ENCODE measurements at regions not wholly inside any gene's neighbourhood (a gene's known extent, or its start where the extent isn't known, plus 50 kb on each side); places are given as distances from the start of the nearest gene placed in this dataset.

- DNase-seq (ENCODE audit: low read depth in 2 of 2): no peak
Measured at GRCh38 chr15:98195796-98196195, 235.3 kb downstream of the ARRDC4 start.

DNA sequence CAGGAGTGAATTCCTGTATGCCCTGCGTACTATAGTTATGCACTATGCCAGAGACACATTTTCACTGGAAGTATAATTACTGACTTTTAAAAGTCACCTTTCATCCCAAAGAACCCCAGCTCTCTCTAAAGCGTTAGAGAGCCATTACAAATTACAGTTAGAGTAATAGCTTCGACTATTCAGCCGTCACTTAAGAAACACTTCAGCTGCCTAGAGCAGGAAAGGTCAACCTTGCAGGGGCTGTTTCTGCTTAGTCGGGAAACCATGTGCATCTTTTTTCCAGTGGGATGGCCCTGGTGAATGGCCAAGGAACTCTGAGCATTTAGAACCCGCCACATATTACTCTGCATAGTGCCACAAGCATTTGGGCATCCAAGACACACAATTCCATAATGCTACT is 235.9 kb downstream of the ARRDC4 start:
- DNase-seq (ENCODE audit: low read depth in 2 of 2): no peak

GRCh38 chr15:98202256-98202655 is 241.8 kb downstream of the ARRDC4 start:
- no peak for DNase-seq (ENCODE audit: low read depth in 2 of 2)

DNA sequence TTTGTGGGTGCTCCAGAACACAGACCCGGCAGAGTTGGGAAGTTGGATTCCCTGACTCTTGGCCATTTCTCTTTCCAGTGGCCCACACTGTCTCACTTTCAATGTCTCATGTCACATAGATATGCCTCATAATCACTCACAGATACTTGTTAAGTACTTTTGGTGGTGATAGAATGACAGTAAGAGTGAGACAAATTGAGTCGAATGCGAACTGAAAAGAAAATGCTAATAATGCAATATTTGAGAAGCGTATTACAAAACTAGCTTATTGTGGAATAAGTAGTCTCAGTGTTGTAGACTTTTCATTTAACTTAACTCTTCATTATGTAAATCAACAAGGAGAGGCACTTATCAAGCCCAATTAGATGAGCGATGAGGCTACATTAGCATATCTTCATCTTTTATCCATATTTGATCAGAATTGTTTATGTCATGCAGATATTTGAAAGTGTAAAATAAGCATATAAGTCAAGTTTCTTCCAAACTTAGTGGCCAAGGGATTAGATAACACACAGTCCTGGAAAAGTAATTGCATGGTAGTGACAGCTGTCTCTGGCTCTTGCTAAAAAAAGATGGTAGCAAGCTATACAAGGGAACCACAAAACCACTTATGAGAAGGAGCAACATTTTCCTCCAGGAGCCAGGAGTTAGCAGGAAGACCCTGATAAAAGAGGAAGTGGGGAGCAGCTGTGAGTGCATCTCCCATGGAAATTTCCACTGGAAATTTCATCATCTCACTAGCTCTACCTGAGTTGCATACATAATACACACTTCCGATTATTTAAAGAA is 243.6 kb downstream of the ARRDC4 start:
- DNase-seq (ENCODE audit: low read depth in 2 of 2): no peak

DNA sequence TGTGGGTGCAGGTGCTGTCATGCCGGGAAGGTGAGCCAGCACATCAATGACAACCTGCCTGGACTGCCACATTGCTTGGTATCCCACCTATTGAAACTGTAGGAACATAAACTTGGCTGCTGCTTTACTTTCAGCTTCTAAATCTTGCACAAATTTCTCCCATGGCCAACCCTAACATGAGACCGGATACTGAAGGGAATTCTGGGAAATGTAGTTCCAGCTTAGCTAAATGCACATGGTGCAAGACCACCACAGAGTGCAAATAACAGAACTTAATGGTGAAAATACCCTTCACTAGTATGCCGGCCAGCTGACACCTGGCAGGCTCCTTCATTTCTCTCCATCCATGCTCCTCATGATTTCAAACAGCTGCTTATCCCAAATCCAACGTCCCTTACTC is 247.4 kb downstream of the ARRDC4 start:
- no peak for DNase-seq (ENCODE audit: low read depth in 2 of 2)

GRCh38 chr15:98213346-98213979 is 253.0 kb downstream of the ARRDC4 start:
- DNase-seq (ENCODE audit: low read depth in 2 of 2): no peak

DNA sequence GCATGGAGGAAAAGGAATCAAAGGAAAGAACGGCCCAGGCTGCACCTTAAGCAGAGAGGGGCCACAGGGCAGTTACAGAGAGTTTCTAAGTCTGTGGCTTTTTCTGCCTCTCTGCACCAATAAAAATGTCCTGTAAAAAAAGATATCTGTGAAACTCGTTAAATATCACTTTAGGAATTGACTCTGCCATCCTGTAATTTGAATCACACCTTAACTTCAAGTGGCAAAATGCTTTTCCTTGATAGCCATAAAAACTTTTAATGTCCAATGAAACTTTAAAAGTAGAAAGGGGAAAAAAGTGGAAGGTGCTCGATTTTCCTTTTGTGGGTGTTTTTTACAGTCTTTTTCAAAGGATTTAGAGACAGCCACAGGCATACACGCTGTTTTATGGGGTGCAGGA is 255.7 kb downstream of the ARRDC4 start:
- no peak for DNase-seq (ENCODE audit: low read depth in 2 of 2)

DNA sequence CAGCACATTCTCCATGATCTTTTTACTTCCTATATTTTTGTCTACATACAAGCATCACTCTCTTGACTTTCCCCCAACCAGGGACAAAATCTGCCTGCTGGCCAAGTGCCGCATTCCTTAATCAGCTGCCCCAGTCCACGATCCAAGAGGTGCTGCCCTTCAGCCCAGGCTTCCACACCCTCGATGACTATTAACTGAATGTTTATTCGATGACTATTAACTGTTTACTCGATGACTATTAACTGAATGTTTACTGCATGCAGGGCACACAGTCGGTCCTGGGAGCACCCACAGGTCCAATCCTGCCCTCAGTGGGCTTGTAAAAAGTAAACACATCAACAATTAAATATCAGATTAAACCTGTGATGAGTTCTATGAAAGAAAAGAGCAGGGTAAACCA is 256.9 kb downstream of the ARRDC4 start:
- DNase-seq (ENCODE audit: low read depth in 2 of 2): no peak

DNA sequence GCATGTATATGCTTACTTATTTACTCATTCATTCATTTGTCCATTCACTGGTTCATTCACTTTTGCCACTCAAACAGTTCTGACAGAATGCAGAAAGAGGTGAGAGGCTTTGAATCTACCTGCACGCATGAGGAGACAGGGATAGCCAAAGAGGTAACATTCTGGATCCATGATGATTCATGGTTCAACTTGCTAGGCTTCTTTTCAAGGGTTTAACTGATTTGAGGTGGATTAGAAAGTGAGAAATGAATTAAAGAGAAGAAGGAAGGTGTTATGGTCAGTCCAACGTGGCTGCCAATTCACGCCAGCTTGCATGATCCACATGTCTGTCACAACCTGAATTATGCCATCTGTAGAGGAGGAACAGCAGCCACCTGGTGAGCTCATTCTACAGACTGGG is 260.6 kb downstream of the ARRDC4 start:
- DNase-seq (ENCODE audit: low read depth in 2 of 2): no peak

- no peak for DNase-seq (ENCODE audit: low read depth in 2 of 2)
Measured at GRCh38 chr15:98221577-98221976, 261.1 kb downstream of the ARRDC4 start.

DNA sequence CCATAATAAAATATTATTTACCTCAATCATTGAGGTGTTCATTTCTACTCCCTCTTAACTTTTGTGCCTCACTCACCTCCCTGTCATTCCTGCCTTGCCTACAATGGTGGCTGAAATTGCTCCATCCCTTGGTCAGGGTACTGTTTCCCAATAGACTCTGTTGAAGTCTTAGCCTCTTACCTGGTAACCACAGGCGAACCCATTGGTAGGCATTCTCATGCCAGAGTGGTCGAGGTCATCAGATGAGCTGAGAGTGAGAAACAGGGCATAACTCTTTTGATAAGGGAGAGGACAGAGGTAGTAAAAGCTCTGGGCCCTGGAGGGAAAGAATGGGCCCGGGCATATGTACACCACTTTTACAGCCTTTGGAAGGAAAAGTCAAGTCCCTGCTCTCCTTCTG is 265.6 kb downstream of the ARRDC4 start:
- no peak for DNase-seq (ENCODE audit: low read depth in 2 of 2)

- no peak for DNase-seq (ENCODE audit: low read depth in 2 of 2)
Measured at GRCh38 chr15:98226578-98226977, 266.1 kb downstream of the ARRDC4 start.

DNA sequence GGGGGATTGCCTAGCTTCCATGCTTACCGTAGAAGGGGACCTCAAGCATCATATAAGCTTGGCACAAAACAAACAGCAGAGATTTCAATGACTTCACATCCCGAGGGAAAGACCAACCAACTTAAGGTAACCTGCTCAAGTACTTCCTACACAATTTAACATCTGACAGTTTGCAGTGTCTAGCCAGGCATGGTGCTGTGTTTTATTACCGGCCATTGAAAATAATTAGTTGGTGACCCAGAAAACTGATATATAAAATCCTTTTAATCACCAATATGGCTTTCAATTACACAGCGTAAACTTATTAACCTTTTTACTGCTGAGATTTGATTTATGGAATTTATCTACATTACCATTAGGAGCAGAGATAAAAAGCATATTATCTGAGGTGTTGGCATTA is 268.3 kb downstream of the ARRDC4 start:
- DNase-seq (ENCODE audit: low read depth in 2 of 2): no peak

DNA sequence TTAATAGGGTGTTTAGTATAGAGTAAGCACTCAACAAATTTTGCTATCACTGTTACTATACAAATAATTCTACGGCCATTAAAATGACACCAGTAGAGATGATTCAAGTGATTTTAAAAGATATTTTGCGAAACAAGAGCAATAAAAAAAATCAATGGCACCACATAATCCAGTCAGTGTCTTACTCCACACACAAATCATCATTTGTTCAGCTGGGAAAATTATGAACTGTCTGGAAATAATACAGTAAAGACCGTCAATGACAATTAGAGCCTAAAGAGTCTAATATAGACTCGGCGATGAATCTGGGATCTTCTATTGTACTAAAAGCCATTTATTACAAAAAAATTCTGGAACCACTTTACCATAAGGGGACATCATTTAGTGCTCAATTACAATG is 270.5 kb downstream of the ARRDC4 start:
- DNase-seq (ENCODE audit: low read depth in 2 of 2): no peak

DNA sequence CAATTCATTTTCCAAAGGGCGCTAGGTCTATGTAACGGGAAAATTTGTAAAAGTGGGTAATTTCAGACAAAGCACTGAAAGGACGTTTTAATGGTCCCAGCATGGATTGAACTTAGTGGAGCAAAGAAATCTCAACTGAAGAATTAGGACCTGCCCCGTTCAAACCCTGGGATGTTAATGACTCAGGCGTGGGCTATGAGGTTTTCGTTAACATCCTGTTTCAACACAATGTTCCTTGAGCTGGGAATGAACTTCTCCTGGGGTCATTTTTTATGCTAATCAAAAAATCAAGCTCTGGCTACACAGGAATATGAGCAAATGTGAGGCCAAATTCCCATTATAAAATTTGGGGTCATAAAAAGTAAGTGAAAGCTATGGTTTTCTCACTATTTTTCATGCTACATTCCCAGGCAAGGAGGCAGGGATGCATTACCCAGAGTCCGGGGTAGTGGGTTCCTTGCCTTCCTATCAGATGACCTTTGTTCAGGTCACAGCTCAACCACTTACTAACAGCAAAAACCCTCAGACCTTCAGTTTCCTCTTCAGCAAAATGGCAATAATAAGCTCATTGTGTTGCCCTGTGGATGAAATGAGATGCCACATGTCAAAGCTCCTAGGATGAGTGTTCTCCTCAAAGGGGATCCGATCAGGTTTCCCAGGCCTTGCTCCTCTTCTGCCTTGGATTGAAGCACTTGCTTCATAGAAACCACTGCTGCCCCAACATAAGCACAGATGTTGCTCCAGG is 271.4 kb downstream of the ARRDC4 start:
- no peak for DNase-seq (ENCODE audit: low read depth in 2 of 2)

DNA sequence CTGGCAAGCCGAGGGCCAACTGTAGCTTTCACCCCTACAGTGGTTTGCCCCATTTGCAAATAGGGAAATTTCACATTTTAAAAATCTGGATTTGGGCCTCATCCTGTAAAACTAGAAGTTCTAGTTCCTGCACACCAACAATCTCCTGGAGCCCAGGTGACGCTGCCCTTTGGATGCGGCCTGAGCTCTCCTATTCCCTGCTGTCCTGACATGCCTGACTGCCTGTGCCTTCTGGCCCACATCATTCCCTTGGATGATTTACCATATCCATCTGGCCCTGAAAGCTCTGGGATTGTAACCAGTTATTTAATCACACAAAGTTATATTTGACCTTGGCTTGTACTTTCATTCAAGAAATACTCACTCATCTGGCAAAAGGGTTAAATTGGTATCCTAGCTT is 272.3 kb downstream of the ARRDC4 start:
- no peak for DNase-seq (ENCODE audit: low read depth in 2 of 2)

GRCh38 chr15:98233873-98234272 is 273.4 kb downstream of the ARRDC4 start:
- no peak for DNase-seq (ENCODE audit: low read depth in 2 of 2)

- DNase-seq (ENCODE audit: low read depth in 2 of 2): no peak
Measured at GRCh38 chr15:98240303-98240702, 279.8 kb downstream of the ARRDC4 start.

- DNase-seq (ENCODE audit: low read depth in 2 of 2): no peak
Measured at GRCh38 chr15:98241032-98241554, 280.6 kb downstream of the ARRDC4 start.

DNA sequence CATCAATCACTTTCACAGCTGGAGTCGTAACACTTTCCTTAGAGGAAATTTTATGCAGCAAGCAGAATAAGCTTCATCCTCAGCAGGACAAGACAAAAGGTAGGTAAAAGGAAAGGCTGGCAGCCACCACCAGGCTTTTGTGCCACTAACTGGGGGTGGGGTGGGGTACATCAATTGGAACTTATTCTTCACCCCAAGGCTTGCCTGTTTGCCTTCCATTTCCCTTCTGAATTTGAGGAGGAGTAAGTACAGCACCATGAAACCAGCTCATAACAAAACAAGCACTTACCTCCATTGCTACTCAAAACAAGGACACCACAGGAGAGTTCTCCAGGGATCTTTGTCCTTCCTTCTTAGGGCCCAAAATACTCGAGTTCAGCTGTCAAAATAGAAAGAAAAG is 296.8 kb downstream of the ARRDC4 start:
- no peak for DNase-seq (ENCODE audit: low read depth in 2 of 2)

DNA sequence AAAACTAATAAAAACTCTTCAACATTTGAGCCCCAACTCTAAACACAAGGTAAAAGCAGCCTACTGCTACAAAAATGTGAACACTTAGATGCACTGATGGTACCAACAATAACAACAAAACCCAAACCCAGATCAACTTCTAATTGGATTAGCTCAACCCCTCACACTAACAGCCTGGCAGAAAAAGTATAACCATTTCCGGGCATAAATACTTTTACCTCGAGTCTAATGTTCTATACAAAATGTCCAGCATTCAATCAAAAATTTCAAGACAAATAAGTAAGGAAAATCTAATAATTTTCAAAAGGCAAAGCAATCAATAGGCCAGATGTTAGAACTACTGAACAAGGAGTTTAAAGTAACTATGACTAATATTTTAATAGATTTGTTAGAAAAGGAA is 303.3 kb downstream of the ARRDC4 start:
- no peak for DNase-seq (ENCODE audit: low read depth in 2 of 2)

GRCh38 chr15:98266295-98266694 is 305.8 kb downstream of the ARRDC4 start:
- DNase-seq (ENCODE audit: low read depth in 2 of 2): no peak

GRCh38 chr15:98268163-98268562 is 307.7 kb downstream of the ARRDC4 start:
- DNase-seq (ENCODE audit: low read depth in 2 of 2): no peak
